Superior temporal gyrus (tissue), 1 donor: ENCODE measurements at regions not wholly inside any gene's neighbourhood (a gene's known extent, or its start where the extent isn't known, plus 50 kb on each side); places are given as distances from the start of the nearest gene placed in this dataset.
"Not testable (repeated sequence)": the region's sequence is repeated elsewhere in the genome, so short reads cannot be mapped to it uniquely, and the experiment has no call there.

Experiments used
- DNase-seq: peaks from one replicate; pipeline ENCODE4 v3.0.0-alpha.2; 2016; ENCODE audit errors: extremely low spot score

DNA sequence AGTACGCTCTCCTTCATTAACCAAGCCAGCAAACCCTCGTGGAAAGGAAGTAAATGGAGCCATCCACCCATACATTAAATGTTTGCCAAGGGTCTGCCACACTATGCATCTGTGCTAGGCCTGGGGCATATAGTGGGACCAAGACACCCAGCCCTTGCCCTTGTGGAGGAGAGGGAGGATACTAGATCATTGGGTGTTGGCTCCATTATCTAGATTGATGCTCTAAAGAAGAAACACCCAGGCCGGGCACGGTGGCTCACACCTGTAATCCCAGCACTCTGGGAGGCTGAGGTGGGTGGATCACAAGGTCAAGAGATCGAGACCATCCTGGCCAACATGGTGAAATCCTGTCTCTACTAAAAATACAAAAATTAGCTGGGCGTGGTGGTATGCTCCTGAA is 193.3 kb upstream of the CDH5 start:
- not testable (repeated sequence) for DNase-seq

DNA sequence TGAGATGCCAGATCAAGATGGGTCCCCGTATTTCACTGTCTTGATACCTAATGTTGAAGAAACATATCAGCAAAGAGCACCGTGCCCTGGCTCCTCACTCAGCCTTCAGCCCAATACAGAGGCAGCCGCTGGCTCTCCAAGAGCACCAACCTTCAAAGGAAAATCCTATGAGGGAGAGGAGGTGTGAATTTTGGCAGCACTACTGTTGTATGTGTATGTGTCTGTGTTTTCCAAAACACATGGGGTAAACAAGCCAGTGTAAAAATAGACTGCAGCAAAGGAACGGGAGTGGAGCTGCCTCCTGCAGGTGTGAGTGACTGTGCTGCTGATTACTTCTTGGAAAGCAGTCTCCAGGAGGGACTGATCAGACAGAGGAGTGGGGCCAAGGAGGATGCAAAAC is 194.0 kb upstream of the CDH5 start:
- no peak for DNase-seq

DNA sequence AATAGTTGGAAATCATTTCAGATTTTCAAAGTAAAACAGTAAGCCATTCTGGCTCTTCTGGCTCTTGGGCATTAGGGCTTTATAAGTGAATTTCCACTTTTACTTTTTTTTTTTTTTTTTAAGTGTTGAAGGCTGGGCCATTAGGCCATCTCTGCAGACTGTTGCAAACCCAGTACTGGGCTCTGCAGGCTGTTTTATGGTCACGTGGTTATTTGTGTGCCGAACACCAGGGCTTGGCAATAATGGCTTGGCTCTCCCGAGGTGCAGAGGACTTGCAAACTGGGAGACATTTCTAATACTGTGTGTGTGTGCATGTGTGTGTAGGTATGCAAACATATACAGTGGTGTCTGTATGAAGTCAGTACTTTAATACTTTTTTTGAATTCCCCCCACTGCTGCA is 194.9 kb upstream of the CDH5 start:
- DNase-seq = no peak

DNA sequence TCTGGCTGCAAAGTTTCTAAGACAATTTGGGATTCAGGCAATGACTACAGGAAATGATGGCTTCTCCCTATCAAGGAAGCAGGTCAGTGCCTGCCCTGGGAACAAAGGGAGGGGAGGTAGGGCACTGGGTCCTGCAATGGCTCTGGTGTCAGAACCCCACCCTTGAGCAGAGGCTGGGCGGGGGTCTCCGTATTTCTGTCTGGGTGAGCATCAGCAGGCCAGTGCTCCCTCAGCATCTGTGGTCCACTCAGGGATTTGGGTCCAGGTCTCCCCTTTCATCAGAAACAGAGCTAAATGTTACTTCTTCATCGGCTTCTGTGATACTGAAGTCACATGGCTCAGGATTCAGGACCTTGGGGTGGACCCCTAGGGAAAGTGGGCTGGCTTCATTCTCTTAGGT is 195.5 kb upstream of the CDH5 start:
- no peak for DNase-seq

DNA sequence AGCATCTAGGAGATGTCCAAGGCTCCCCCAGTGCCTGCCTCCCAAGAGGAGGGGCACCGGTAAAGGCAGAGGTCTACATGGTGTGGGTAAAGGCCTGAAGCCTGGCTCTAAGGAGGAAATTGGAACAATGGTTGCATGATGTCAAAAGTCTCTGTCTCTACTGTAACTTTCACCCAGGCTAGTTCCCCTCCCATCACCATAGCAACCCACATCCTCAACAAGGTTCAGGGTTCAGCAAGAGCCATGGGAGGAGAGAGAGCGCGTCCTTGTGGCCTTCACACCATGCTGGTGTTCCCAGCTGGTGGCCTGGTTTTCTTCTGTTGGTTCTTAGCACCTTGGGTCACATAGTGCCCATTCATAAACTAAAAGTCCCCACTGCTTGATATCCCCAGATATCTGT is 196.7 kb upstream of the CDH5 start:
- no peak for DNase-seq

DNA sequence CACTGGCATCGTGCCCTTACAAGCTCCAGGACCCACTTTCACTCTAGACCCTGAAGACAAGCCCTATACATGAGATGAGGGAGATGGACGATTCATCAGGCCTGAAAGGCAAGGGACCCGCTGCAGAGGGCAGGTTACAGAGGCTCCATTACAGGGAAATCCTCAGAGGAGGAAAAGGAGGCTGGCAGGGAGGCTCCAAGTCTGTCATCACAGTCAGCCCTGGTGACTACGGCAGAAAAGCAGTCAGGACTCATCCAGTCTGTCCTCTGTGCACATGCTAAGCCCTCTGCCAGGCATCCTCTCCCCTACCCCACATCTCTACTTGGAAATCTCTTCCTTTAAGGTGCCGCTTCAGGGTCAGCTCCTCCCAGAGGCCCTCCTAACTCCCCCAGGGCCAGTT is 197.7 kb upstream of the CDH5 start:
- DNase-seq = no peak

DNA sequence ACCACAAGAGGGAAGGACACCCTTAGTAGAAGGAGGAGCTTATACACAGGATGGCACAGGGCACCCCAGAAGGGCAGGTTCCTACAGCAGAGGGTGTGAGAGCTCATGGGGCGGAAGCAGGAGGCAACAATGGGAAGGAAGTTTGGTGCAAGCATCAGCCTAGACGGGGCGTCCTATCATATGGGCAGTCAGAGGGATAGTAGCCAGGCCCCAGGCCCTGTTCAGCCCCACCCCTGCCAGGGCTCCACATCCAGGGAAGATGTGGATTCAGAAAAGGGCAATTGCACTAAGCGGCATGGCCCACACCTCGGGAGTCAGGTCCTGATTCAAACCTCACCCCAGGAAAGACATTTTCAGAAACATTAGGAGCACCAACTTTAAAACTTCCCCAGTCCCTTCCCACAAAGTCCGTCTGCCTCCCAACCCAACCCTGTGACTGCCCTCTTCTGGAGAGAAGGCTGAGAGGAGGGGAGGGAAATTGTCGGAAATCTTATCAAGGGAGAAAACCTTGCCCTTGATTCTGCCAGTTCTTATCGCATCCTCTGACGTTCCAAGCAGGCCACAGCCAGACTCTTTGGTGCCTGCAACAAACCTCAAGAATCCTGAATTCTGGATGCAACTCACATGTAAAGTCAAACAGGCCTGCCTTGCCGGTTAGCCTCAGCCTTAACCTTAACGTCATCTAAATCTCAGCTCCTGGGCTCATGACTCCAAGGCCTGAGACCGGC is 198.8 kb upstream of the CDH5 start:
- DNase-seq = no peak

DNA sequence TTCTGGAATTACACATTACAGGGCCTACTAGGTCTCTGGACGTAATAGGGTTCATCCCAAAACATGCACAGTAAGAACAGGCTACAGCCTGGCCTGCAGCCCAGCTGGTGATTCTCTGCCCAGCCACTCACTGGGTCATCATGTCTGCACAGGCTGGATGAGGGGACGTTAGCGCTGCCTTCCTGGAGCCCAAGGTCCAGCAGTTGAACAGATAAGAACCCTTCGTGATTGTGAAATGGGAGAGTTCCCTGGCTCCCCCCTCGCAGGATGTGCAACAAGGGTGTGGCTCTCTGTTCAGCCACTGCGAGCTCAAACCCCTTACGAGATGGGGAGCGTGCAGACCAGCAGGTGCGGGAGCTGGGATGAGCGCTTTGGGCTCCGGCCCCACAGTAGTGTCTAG is 200.0 kb upstream of the CDH5 start:
- DNase-seq = no peak

DNA sequence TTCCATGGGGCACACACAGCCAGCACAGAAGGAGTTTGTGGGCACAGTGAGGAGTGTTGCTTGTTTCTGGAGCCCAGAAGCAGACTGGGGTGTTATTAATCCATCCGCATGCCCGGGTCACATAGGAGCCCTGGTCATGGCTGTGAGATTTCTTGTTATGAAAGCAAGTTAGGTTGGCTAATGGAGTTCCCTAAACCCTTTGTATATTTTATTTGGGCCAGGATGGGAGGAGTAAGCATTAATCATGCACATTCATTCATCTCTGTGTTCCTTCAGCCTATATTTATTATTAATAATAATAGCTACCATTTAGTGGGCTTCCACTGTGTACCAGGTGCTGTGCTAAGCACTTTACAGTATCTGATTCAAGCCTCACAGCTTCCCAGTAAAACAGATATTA is 200.6 kb upstream of the CDH5 start:
- DNase-seq = no peak

DNA sequence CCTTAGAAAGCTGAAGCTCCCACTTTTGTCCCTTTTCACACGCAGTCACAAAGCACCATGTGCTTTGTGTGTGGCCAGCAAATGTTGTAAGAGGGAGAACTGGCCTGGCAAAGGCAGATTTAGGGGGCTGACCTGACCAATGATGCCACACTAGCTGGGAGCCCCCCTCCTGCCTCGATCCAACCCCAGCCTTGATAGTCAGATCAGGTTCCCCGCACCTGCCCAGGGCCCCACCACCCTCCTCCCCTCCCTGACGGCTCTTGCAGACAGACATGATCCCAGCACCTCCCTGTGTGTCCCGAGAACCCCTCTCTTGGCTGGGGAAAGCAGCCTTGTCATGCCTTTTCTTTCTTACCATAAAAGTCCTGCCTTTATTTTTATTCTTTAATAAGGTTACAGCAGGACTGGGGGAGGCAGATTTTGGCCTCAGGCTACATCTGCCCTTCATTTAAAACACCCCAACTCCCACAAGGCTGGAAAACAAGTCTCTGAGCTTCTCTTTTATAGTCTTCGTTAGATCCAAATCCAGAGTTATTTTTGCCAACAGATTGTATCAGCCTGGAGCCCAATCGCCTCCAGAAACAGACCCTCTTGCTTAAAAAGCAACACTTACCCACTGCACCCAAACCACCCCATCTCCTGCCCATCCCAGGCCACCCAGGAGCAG is 201.8 kb upstream of the CDH5 start:
- DNase-seq = no peak

DNA sequence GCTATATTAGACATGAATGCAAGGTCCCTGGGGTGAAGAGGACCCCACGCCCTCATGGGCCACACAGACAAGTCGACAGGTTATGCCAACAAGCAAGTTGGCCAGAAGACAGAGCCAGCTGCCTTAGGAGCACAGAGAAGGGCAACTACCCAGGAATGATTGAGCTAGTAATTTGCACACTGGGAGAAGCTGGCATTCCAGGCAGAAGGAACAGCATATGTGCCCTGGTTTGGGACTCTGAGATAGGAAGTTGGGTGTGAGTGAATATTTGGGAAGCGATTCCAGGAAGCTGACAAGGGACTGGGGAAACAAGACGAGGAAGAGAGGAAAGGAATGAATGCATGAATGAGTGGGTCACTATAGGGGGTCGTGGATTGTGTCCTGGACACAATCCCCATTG is 203.7 kb upstream of the CDH5 start:
- DNase-seq = no peak

DNA sequence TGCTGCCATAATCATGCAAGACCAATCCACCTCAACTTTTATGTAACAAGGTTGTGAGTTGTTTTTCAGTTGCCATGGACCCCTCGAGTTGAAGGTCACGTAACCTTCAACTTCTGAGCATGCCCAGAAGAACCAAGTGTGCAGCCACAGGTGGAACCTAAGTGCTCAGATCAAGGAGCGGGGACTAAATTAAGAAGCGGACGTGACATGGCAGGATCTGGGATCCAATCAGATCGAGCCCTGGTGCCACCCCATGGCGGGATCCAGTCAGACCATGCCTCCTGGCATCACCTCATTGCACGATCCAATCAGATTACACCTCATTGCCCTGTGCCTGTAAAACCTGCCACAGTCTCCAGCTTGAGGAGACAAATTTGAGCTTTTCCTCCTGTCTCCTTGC is 204.5 kb upstream of the CDH5 start:
- DNase-seq = no peak

DNA sequence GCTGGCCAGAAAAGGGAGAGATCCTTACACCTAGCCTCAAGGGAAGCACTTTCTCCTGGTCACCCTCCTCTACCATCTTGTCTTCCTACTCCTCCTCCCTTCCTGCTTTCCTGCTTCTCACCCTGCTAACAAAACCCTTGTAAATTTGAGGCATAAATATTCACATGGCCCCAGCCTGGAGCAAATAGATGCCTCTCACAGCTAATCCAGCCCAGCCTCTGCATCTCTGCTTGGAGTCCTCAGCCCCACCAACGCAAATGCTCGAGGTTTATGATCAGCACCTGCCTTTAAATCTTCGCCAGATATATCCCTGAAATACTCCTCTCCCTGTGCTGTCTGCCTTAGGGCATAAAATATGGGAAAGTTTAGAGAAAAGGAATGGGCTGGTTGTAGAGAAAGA is 205.2 kb upstream of the CDH5 start:
- DNase-seq = no peak

DNA sequence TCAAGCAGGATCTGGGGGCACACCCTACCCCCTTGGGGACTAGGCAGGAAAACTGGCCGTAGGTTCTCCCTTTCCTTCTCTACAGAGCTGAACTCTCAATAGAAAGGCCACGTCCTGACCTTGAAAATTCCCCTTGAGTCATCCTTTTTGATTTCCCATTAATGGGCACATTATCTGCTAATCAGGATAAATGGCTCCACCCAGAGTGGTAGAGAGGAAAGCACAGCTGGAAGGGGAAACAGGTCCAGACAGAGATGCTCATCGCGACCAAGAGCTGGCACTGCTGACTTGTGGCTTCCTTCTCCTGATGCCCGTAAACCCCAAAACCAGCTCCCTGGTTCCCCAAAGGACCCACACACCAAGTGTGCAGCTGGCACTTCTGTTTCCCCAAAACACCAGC is 206.5 kb upstream of the CDH5 start:
- DNase-seq = no peak

DNA sequence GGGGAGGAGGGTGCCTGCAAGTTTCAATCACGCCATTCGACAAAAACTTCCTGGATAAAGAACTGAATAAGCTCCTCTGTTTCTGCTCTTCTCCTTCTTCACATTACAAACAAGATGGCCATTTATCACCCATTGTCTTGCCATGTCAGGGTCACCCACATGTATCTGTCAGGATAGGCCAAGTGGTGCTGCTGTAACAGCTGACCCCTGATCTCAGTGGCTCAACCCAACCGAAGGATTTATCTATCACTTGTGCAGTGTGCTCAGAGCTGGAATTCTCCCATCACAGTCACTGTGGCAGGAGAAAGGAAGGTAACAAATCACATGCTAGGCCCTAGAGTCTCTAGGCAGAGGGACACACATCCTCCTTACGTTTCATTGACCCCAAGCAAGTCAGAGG is 210.0 kb upstream of the CDH5 start:
- DNase-seq = no peak

DNA sequence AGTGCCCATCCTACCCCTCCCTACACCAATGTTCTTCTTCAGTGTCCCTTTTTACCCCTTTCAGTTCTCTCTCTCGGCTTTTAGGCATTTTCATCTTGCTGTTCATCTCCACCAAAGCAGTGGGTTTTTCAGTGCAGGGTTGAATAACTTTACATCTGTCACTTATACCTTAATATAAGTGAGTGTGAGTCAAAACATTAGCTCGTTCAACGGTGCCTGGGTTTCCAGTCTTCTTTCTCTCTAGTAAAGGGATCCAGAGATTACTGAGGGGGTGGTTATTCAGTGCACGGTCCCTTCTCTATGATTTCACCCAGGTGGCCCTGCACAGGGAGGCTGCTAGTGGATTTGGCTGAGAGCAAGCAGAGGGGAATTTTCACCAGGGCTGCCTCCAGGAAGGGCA is 210.6 kb upstream of the CDH5 start:
- DNase-seq = no peak

DNA sequence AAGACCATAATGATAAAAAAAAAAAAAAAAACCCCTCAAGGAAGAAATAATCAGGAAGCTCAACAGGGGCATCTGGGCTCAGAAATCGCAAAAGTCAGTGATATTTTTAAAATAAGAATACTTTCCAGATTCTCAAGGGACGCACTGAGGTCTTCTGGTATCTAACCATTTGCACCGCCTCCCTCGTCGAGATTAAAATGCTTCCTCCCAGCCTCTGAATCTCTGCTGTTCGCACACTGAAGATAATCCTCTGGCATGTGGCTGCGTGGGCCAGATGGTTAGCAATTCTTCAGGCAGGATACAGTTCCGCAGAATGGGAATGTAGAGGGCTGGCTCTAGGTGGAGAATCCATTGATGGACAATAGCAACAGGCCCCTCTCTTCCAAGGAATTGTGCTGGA is 211.7 kb upstream of the CDH5 start:
- DNase-seq = no peak

DNA sequence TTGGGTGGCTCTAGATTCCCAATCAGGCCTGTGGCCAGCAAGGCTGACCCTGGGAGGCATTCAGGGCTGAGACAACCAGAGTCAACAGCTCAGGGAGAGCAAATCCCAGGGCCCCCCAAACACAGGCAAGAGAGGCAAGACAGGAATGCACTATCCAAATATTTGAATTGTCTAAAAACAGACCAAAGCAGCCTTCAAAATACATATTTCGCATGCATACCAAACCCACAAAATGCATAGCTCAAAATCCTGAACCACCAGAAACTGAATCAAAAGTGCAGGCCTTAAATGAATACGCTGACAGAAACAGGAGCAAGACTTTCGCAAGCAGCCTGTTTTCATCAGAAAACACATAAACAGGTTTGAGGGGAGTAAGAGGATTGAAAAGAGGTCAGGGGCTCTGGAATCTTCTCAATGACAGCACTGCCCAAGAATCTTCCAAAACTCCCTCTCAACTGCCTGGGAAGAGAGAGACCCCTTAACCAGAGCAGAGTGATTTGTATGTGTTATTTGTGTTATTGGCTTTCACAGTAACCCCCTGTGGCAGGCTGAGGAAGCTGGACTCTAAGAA is 213.6 kb upstream of the CDH5 start:
- DNase-seq = no peak

DNA sequence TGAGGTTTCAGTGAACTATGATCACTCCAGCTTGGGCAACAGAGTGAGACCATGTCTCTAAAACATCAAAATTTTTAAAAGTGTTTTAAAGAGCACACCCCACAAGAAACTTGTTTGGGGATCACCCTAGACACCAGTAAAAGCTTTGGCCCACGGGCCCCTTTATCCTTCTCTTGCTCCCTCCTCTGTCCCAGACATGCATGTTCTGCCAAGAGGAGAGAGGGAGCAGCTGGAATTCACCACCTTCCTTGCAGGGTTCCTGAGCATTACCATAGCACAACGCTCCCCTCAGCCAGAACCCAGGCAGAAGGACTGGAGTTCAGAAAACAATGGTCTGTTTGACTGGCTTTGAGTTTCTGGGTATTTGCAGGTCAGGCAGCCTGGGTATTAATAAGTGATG is 214.3 kb upstream of the CDH5 start:
- DNase-seq = no peak

DNA sequence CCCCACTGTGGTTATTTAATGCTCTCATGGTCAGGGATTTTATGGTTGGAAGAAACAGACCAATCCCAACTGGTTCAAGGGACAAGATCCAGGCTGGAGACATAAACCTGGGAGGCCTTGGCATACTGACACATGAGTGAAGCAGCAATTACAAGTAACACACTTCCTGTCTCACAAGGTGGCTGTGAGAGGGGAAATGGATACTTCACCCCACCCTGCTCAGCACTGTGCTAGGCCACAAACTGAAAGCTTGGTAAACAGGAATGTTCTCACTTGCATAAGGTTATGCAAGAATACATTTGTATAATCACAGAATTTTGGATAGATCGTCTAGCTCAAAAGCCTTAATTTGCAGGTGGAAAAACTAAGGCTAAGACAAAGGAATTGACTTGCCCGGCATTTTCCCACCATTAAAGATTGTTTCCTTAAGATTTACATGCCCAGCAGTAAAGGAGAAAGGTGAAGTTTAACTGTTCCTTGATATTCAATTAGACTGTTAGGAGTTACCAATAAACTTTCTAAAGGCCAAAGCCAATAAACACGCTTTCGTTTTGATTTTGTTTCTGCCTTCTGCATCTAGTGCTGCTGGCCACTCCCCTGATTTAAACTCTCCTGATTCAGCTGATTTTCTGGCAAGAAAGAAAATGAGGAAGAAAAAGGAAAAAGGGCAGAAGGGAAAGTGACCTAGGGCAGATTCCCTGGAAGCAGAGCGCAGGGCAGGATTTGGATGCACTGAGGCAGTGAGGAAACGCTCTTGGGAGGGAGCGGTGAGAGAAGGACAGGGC is 215.6 kb upstream of the CDH5 start:
- no peak for DNase-seq

DNA sequence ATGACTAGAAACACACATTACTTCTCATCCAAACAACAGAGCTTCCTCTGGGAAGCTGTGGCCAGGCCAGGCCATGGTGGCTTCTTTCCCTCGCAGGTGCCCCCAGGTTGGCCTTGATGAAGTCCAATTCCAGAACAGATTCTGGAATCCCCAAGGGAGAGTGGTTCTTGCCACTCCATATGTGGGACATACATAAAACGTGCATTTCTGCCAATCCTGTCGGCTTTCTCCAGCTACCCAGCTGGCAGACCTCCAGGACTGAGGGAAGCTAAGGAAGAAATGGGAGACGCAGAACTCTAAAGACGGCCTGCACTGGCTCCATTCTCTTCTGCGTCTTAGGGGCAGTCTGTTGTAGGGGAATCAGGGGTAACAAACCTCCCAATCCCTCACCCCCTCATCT is 219.2 kb upstream of the CDH5 start:
- no peak for DNase-seq

DNA sequence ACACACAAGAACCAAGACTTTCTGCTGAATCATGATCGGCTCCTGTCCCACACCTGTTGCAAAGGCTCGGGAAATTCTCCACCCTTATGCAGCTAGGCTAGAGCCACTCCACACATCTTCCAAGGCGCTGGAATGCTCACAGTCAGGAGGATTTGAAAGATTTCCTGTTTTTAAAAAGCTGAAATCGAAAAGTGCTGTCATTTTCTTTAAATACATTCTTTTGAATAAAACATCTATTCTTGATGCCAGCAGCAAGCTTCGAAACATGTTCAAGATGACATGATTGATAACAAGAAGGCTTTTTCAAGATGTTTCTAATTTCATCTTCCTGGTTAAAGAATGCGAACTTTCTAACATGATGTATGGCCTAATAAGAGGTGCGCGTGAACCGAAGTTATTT is 219.7 kb upstream of the CDH5 start:
- DNase-seq = no peak

DNA sequence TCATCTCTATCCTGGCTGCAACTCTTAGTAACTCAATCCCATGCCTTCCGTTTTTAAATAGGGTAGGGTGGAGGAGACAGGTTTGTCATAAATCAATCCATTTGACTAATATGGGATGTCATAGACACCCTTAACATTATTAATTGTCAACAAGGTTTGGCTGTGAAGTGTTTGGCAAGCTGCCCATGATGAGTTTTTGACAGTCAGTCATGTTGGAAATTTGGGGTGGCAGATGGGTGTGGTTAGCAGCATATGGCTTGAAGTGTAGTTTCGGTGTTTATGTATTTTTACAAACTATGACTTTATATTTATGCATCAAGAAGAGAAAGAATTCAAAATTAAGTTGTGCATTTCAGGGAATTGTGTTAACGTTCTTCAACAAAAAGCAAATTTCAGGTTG is 221.8 kb upstream of the CDH5 start:
- DNase-seq = no peak
